H9 (cell line): ENCODE measurements at regions not wholly inside any gene's neighbourhood (a gene's known extent, or its start where the extent isn't known, plus 50 kb on each side); places are given as distances from the start of the nearest gene placed in this dataset.

Experiments
- DNase-seq: peaks from one replicate; pipeline ENCODE4 v3.0.0-alpha.2; 2017
- H2AFZ ChIP-seq: one replicate; pipeline ENCODE4 v1.6.1; 2013; ENCODE audit warnings: mild to moderate bottlenecking, low read length, control low read depth, moderate library complexity
- H2AK5ac ChIP-seq: 2 replicates; pipeline ENCODE4 v1.6.1; 2013; ENCODE audit warnings: low read length, control low read depth, mixed read lengths; ENCODE audit not compliant: insufficient read length
- H2BK120ac ChIP-seq: one replicate; pipeline ENCODE4 v1.6.1; 2013; ENCODE audit warnings: low read depth, mild to moderate bottlenecking, low read length, control low read depth, inconsistent platforms; ENCODE audit not compliant: poor library complexity, severe bottlenecking
- H2BK12ac ChIP-seq: 2 replicates; pipeline ENCODE4 v1.6.1; 2013; ENCODE audit warnings: low read length, control low read depth, mixed read lengths, low read depth; ENCODE audit not compliant: insufficient read length
- H2BK15ac ChIP-seq: 2 replicates; pipeline ENCODE4 v1.6.1; 2013; ENCODE audit warnings: low read depth, low read length, control low read depth
- H2BK20ac ChIP-seq: one replicate; pipeline ENCODE4 v1.6.1; 2013; ENCODE audit warnings: low read depth, mild to moderate bottlenecking, low read length, control low read depth, inconsistent platforms; ENCODE audit not compliant: poor library complexity, severe bottlenecking
- H2BK5ac ChIP-seq: 2 replicates; pipeline ENCODE4 v1.6.1; 2013; ENCODE audit warnings: low read length, control low read depth, mixed read lengths; ENCODE audit not compliant: insufficient read length
- H3K14ac ChIP-seq: 2 replicates; pipeline ENCODE4 v1.6.1; 2013; ENCODE audit warnings: low read length, control low read depth; ENCODE audit not compliant: insufficient read depth
- H3K18ac ChIP-seq: 2 replicates; pipeline ENCODE4 v1.6.1; 2013; ENCODE audit warnings: low read depth, mild to moderate bottlenecking, mixed read lengths, low read length, control low read depth; ENCODE audit not compliant: insufficient read length
- H3K23ac ChIP-seq: 2 replicates; pipeline ENCODE4 v1.6.1; 2013; ENCODE audit warnings: low read length, control low read depth, mixed read lengths, low read depth; ENCODE audit not compliant: insufficient read length
- H3K23me2 ChIP-seq: 2 replicates; pipeline ENCODE4 v1.6.1; 2013; ENCODE audit warnings: low read depth, mild to moderate bottlenecking, mixed read lengths, low read length, control low read depth; ENCODE audit not compliant: insufficient read length, poor library complexity, severe bottlenecking
- H3K27ac ChIP-seq: 2 replicates; pipeline ENCODE4 v1.5.1; 2013; ENCODE audit warnings: low read length, control low read depth, mixed read lengths, low read depth; ENCODE audit not compliant: insufficient read length
- H3K27me3 ChIP-seq: 2 replicates; pipeline ENCODE4 v1.6.1; 2013; ENCODE audit warnings: low read length, control low read depth, inconsistent platforms; ENCODE audit not compliant: insufficient read depth
- H3K4ac ChIP-seq: 2 replicates; pipeline ENCODE4 v1.6.1; 2013; ENCODE audit warnings: low read depth, mild to moderate bottlenecking, control low read depth, inconsistent platforms, low read length, moderate library complexity
- H3K4me1 ChIP-seq: 2 replicates; pipeline ENCODE4 v1.6.1; 2013; ENCODE audit warnings: low read length, control low read depth, inconsistent platforms; ENCODE audit not compliant: insufficient read depth
- H3K4me2 ChIP-seq: 2 replicates; pipeline ENCODE4 v1.6.1; 2013; ENCODE audit warnings: low read length, control low read depth, mixed read lengths; ENCODE audit not compliant: insufficient read length, insufficient read depth
- H3K56ac ChIP-seq: 2 replicates; pipeline ENCODE4 v1.6.1; 2013; ENCODE audit warnings: low read depth, mild to moderate bottlenecking, mixed read lengths, low read length, control low read depth; ENCODE audit not compliant: insufficient read length
- H3K79me1 ChIP-seq: 2 replicates; pipeline ENCODE4 v1.6.1; 2013; ENCODE audit warnings: low read depth, mild to moderate bottlenecking, moderate library complexity, low read length, control low read depth, inconsistent platforms; ENCODE audit not compliant: insufficient read depth, poor library complexity, severe bottlenecking
- H3K79me2 ChIP-seq: 2 replicates; pipeline ENCODE4 v1.6.1; 2013; ENCODE audit warnings: low read length, control low read depth, inconsistent platforms; ENCODE audit not compliant: insufficient read depth
- H3K9ac ChIP-seq: 2 replicates; pipeline ENCODE4 v1.6.1; 2013; ENCODE audit warnings: low read length, control low read depth, mixed read lengths; ENCODE audit not compliant: insufficient read length; ENCODE audit errors: extremely low read depth
- H3K9me3 ChIP-seq: one replicate; pipeline ENCODE4 v1.6.1; 2013; ENCODE audit warnings: low read depth, low read length, inconsistent platforms; ENCODE audit not compliant: control insufficient read depth
- H3T11ph ChIP-seq: one replicate; pipeline ENCODE4 v1.6.1; 2013; ENCODE audit warnings: mild to moderate bottlenecking, low read length, control low read depth, inconsistent platforms
- H4K20me1 ChIP-seq: one replicate; pipeline ENCODE4 v1.6.1; 2013; ENCODE audit not compliant: control insufficient read depth, insufficient read length, insufficient read depth
- H4K5ac ChIP-seq: 2 replicates; pipeline ENCODE4 v1.6.1; 2013; ENCODE audit warnings: low read depth, mild to moderate bottlenecking, mixed read lengths, low read length, control low read depth; ENCODE audit not compliant: insufficient read length
- H4K8ac ChIP-seq: replicated peaks from 2 replicates; pipeline ENCODE4 v1.6.1; 2013; ENCODE audit warnings: low read length, control low read depth, mixed read lengths, low read depth; ENCODE audit not compliant: insufficient read length
- H4K91ac ChIP-seq: 2 replicates; pipeline ENCODE4 v1.6.1; 2013; ENCODE audit warnings: low read depth, mild to moderate bottlenecking, moderate library complexity, mixed read lengths, low read length, control low read depth; ENCODE audit not compliant: insufficient read length
- H3K27ac Mint-ChIP-seq, 3 experiments: 2 replicates in 2 of 3; 3 replicates in 1 of 3; pipeline ENCODE4 v1.8.0; 2020 to 2021; ENCODE audit warnings: mixed read lengths in 3 of 3, mild to moderate bottlenecking in 1 of 3, moderate library complexity in 1 of 3
- H3K27me3 Mint-ChIP-seq: 2 replicates; pipeline ENCODE4 v1.8.0; 2021; ENCODE audit warnings: low read depth, mild to moderate bottlenecking, moderate library complexity, mixed read lengths
- H3K36me3 Mint-ChIP-seq, 3 experiments: 2 replicates in 2 of 3; 3 replicates in 1 of 3; pipeline ENCODE4 v1.8.0; 2020 to 2021; ENCODE audit warnings: low read depth in 3 of 3, mixed read lengths in 3 of 3; ENCODE audit not compliant: insufficient read depth in 1 of 3
- H3K4me1 Mint-ChIP-seq, 2 experiments: 2 replicates each; pipeline ENCODE4 v1.8.0; 2020; ENCODE audit warnings: mixed read lengths in 2 of 2
- H3K4me3 Mint-ChIP-seq, 2 experiments: 2 replicates in 1 of 2; 3 replicates in 1 of 2; pipeline ENCODE4 v1.8.0; 2020 to 2021; ENCODE audit warnings: mild to moderate bottlenecking in 2 of 2, mixed read lengths in 2 of 2, moderate library complexity in 1 of 2
- H3K9me3 Mint-ChIP-seq, 2 experiments: 2 replicates in 1 of 2; 3 replicates in 1 of 2; pipeline ENCODE4 v1.8.0; 2020; ENCODE audit warnings: mild to moderate bottlenecking in 2 of 2, mixed read lengths in 2 of 2, moderate library complexity in 1 of 2
- CTCF ChIP-seq: fragments of 200-600 bp; sonication (generic); conservative IDR thresholded peaks from 3 replicates; pipeline ENCODE4 v1.8.0; 2021; ENCODE audit warnings: antibody characterized with exemption, mild to moderate bottlenecking
- WGBS: extraction: QIAGEN DNeasy Blood & Tissue Kit; methylation state at CpG from one replicate; pipeline ENCODE4 v1.1.7; 2013; ENCODE audit warnings: missing lambda C conversion rate, low lambda C conversion rate, mixed read lengths; ENCODE audit not compliant: insufficient read length; ENCODE audit errors: extremely low coverage; 5-methylcytosine and 5-hydroxymethylcytosine counted together

DNA sequence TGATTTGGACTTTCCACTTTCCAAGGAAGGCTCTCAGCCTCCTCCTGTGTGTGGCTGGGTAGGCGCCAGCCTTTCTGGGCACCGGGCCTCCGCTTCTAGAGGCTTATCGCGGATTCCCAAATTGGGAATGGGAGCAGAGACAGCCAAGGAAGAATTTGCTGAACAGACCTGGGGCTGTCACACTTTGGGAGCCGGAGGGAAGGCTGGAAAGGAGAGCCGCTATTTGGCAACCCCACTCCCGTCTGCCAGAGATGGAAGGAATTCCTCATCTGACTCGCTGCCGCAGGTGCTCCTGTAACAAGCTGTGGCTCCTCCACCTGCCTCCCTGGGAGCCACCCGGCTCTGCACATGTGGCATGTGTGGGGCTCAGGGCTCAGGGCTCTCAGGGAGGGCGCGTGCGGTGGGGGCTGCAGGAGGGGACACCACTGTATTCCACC, 50.8 kb upstream of the ECHDC3 start:
- peaks cover 2% of the 10 kb centered on the region; the same call in 1 of the 2 replicates for H3K27me3 Mint-ChIP-seq
- H3K14ac ChIP-seq: no peak overlapping the region
- no peak overlapping the region for H2BK20ac ChIP-seq
- no peaks in the 10 kb centered on the region for H3K23me2 ChIP-seq
- H3K18ac ChIP-seq: no peak overlapping the region
- H2BK120ac ChIP-seq: no peak overlapping the region
- H2AFZ ChIP-seq: no peak overlapping the region
- no peak overlapping the region for H3K23ac ChIP-seq
- peaks cover 4 to 5% of the 10 kb centered on the region in 2 experiments; a peak in 1 of 4 replicates for H3K4me1 Mint-ChIP-seq
- no peak overlapping the region for H3K56ac ChIP-seq
- WGBS: no CpG with 5 or more reads among the region's 14 CpGs
- H3K9ac ChIP-seq: no peak overlapping the region
- H3K27me3 ChIP-seq: no peaks in the 10 kb centered on the region
- no peak for TF ChIP-seq CTCF
- no peaks in the 10 kb centered on the region for H3K9me3 ChIP-seq
- H3K4me1 ChIP-seq: no peaks in the 10 kb centered on the region
- no peaks in the 10 kb centered on the region for H3K9me3 Mint-ChIP-seq
- H4K20me1 ChIP-seq: no peaks in the 10 kb centered on the region
- no peak overlapping the region for H3K4ac ChIP-seq
- H3K79me1 ChIP-seq: no peaks in the 10 kb centered on the region
- no peak overlapping the region for H4K91ac ChIP-seq
- no peak overlapping the region for H4K8ac ChIP-seq
- no peaks in the 10 kb centered on the region for H3K36me3 Mint-ChIP-seq
- H3K27ac Mint-ChIP-seq: no peak overlapping the region
- H3K4me3 Mint-ChIP-seq: no peak overlapping the region
- H2AK5ac ChIP-seq: no peak overlapping the region
- no peaks in the 10 kb centered on the region for H3K79me2 ChIP-seq
- H3K27ac ChIP-seq: no peak overlapping the region
- no peak overlapping the region for H3T11ph ChIP-seq
- no peak overlapping the region for H2BK12ac ChIP-seq
- H2BK15ac ChIP-seq: no peak overlapping the region
- H2BK5ac ChIP-seq: no peak overlapping the region
- H3K4me2 ChIP-seq: no peak overlapping the region
- no peak for DNase-seq
- H4K5ac ChIP-seq: no peak overlapping the region
